NCI-H226 (cell line): ENCODE measurements at regions not wholly inside any gene's neighbourhood (a gene's known extent, or its start where the extent isn't known, plus 50 kb on each side); places are given as distances from the start of the nearest gene placed in this dataset.

Source experiments
- DNase-seq: peaks from one replicate; pipeline ENCODE4 v3.0.0-alpha.2; 2015

GRCh38 chr2:241924069-241924908 lies 54.8 kb downstream of the RTP5 start:
- DNase-seq: no peak

GRCh38 chr2:241924909-241925250 lies 55.4 kb downstream of the RTP5 start:
- DNase-seq: no peak

- DNase-seq: no peak
Observed at GRCh38 chr2:241925277-241925676, 55.7 kb downstream of the RTP5 start.

GRCh38 chr2:241925821-241926441 lies 56.4 kb downstream of the RTP5 start:
- no peak for DNase-seq

- DNase-seq: no peak
Observed at GRCh38 chr2:241926541-241927311, 57.2 kb downstream of the RTP5 start.

DNA sequence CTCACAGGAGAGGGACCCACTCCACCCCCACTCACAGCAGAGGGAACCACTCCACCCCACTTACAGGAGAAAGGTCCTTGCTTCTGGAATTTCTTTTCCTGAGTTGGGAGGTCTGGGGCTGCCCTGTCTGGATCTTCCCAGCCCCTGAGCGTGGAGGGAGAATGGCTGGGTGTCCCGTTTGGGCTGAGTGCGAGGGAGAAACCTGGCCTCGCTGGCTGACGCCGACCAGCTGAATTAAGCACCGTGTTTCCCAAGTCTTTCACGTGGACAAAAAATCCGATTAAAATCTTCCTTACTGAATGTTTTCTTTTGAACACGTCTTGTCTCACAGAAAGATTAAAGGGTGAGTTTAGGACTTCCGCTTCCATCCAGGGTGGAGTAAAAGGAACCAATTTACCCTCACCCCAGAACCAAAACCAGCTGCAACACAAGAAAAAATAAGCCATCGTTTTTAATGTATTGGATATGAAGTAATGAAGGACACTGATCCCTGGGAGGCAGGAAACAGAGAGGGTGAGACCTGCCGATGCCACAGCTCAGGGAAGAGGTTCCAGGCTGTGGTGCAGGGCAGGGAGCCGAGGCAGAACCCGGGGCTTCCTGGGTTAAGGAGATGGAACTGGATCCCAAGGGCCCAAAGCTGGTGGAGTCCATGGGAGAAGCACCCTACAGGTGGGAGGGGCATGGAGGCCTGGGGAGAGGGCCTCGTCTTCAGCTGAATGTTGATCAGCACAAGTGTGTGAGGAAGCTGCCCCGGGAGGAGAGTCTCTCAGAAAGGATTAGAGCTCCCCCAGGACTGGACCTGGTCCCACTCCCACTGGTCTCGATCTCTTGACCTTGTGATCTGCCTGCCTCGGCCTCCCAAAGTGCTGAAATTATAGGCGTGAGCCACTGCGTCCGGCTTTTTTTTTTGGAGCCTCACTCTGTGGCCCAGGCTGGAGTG lies 60.3 kb downstream of the RTP5 start:
- no peak for DNase-seq

DNA sequence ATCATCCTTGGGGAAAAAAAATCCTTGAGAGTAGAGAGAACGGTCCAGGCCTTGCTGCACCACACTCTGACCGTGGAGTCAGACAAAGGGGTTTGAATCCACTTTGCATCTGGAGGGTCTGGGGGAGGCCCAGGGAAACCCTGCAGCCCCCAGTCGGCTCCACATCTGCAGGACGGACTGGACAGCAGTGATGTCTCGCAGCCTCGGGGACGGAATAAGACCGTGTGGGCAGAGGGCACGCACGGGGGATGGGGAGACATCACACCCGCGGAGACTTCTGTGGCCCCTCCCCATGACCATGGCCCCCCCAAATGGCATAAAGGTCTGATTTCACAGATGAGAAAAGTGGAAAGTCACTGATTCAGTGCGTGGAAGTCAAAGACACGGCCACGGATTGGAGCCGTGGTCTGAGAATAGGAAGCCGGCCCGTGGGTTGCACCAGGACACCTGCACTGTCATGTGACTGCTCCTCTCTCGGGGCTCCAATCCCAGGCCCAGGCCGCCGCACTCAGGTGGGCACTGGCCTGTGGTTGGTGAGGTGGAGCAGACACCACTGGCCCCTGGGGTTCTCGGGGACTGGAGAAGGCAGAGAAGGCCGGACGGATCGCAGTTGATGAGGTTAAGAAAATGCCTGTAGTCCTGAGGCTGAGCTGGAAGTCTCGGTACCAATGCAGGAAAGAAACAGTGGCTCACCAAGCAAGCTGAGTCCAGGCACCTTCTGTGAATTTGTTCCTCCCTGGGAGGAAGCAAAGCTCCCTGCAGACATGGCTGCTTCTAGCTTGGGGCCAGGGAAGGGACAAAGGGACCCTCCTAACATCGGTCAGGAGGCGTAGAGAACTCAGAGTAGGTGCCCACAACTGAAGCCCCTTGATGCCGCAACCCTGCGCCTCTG lies 61.8 kb downstream of the RTP5 start:
- no peak for DNase-seq

GRCh38 chr2:241931976-241932898 lies 62.7 kb downstream of the RTP5 start:
- no peak for DNase-seq

DNA sequence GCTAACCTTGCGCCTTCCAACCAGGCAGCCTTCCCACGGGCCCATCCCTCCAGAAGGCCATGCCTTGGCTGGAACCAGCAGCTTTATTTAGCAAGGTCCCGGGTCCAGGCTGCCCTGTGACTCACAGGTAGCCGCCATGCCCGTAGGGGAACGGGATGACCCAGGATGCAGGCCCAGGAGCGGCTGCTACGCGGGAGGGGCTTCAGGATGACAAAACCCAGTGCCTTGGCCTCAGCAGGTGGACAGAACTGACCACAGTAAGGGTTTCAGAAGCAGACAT lies 63.3 kb downstream of the RTP5 start:
- DNase-seq: no peak

- DNase-seq: peak; percentile 4
Observed at GRCh38 chr2:241933179-241933911, 63.8 kb downstream of the RTP5 start.

- peak; percentile 42 for DNase-seq
Observed at GRCh38 chr2:241935314-241935713, 65.8 kb downstream of the RTP5 start.

GRCh38 chr2:241935774-241936173 lies 66.2 kb downstream of the RTP5 start:
- DNase-seq: no peak

DNA sequence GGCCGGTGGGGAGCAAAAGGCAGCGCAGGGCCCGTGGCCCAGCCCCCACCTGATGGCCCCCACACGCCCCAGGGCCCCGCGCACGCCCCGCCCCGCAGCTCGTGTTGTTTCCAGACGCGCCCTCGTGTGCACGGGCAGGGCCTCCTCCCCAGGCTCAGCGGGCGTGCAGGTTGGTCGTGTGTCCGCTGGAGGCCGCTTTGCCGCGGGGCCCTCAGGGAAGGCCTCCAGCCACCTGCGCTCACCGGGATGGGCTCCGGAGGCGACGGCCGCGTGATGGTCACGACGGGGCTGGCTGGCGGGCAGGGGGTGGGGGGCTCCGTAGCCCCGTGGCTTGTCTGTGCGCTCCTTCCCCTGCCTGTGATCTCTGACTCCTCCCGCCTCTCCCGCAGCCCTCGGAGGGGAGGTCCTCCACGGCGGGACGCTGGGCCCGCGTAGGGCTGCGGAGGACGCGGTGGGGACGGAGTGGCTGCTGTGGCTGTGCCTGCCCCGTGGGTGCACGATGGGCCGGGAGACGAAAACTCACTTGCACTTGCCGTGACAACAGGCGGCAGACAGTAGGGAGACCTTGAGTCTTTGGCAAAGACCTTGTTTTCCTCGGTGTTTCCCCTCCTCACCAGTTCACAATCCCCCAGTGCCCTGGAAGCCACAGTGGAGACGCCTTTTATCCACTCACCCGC lies 67.1 kb downstream of the RTP5 start:
- DNase-seq: no peak

DNA sequence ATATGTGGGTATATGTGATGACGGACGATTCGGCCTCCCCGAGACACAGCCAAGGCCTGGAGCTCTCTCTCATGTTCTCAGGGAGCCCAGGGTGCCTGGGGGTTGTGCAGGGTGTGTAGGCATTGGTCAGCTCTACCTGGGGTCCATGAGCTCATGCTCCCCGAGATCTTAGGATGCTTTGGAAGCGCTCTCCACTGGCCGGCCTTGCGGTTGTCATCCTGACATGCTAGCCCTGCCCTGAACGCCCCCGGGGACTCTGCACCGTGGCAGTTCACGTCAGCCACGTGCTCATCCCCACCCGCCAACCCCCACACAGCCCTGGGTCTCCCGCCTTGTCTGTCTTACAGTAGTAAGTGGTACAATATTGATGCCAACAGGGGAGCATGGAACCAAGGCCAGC lies 67.8 kb downstream of the RTP5 start:
- no peak for DNase-seq

DNA sequence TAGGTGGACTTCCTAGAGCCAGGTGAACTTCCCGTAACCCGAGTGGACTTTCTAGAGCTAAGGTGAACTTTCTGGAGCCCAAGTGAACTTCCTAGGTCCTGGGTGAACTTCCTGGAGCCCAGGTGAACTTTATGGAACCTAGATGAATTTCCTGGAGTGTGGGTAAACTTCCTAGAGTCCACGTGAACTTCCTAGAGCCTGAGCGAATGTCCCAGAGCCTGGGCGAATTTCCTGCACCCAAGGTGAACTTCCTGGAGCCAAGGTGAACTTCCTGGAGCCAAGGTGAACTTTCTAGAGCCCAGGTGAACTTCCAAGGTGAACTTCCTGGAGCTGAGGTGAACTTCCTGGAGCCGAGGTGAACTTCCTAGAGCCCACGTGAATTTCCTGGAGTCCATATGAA lies 70.0 kb downstream of the RTP5 start:
- DNase-seq: no peak

GRCh38 chr2:241940329-241940728 lies 70.8 kb downstream of the RTP5 start:
- no peak for DNase-seq

DNA sequence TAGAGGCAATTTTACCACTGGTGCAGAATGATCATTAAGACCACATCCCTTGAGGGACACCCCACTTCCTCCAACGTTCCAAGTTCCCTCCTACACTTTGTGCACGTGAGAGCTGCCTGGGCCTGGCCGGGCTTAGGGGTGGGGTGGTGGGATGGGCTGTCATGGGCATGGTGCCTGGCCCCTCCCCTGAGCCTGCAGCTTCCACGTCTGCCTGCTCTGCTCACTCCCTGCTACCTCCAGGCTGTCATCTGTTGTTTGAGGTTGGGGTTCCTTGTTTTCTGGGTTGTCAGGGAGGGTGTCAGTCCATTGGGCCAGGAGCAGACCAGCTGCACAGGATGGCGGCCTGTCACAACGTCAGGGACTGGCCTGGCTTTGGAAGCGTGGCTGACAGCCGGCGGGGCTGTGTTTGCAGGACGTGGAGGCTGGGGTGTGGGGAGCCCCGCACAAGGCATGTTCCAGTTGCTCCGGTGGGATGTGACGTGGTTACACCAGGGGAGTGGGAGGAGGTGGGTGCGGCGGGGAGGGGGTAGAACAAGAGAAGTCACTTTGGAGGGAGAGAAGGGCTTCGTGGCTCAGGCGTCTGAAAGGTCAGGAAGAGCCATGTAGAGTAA lies 72.3 kb downstream of the RTP5 start:
- no peak for DNase-seq

- no peak for DNase-seq
Observed at GRCh38 chr2:241942416-241943208, 73.1 kb downstream of the RTP5 start.
